GM19043 (cell line): ENCODE measurements at regions not wholly inside any gene's neighbourhood (a gene's known extent, or its start where the extent isn't known, plus 50 kb on each side); places are given as distances from the start of the nearest gene placed in this dataset.

ENCODE experiments used
- ATAC-seq: cut with Tn5 transposase; IDR thresholded peaks from one replicate; pipeline ENCODE4 v1.9.1; 2021; ENCODE audit warnings: low read depth; ENCODE audit not compliant: unreplicated experiment

DNA sequence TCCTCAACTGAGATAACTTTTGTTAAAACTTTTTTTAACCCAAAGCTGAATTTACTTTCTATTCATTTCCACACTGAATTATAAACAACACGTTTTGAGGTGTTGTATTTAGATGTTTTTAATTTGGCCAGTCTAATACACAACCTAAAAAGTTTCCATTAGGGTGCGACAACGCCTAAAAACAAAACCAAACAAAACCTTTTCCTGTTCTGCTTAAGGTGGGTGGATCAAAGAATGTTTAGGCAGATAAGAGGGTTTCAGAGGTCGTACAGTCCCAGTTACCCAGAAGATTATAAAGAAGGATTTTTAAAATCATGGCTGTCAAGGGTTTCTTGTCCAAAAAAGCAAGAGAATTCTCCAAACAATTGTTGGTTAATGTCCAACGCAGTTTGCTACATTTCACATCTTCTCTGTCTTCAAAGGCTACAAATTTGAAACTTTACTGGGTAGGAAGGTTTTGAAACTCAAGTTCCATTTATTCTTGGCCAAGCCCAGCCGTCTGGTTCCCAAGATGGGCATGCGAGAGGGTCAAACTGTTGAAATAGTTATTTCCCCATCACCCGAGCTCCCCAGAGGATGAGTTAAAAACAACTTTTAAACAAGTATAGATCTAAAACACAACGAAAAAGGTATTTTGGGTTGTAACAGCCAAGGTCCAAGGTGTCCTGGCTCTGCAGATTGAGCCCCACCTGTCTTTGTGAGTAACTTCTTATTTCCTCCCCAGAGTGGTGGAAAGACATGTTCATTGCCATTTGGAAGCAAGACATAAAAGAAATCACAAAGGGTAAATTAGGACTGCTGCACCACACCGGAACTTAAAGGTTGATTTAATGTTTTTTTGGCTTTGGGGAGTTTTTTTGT is 122.8 kb upstream of the MAP3K1 start:
- no peak for ATAC-seq

DNA sequence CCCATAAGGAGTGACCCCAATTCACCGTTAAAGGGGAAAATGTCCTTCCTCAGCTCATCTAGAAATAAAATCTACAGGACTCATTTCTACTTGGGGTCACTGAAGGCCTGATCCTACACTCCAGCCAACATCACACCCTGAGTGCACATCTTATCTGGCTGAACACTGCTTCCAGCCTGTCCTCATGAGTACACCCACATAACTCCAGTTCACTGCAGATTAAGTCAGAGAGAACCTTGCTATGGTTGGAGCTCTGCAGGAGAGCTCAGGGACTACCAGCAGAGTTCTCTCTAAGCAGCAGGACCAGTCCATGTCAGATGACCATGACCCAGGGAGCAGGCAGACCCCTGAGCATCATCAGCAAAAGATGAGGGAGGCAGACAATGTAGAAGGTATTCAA is 126.9 kb upstream of the MAP3K1 start:
- no peak for ATAC-seq

DNA sequence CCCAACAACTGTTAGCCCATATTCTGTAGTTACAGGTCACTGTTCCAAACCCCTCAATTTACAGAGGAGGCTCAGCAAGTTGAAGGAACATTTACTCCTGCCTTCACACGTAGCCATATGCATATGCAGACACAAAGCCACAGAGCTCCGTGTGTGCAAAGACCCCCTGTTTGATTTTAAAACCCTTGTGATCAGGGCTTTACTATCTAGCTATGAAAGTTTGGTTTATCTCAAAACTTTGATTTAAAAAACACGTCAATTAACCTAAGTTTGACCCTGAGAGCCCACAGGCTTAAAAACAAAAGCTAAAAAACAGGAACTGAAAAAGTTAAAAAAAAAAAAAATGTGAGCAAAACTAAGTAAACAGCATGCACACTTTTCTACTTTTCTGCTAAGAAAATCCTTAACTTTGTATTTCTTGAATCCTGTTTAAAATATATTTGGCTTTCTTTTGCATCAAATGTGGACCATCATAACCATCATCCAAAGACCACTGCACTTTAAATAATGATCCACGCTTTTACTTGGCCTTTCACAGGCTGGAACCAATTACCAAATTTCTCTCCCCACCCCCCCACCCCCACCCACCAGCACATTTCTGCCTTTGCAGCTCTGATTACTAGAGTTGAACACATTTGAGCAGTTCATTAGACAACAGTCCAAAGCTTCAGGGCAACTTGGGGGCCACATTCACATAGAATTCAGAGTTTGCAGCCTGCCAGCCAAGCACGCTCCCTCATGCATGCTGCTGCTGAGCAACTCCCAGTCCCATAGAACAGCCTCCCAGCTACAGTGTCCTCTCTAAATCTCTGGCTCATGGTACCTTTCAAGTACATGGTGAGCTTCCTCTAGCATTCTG is 128.8 kb upstream of the MAP3K1 start:
- peak; percentile 63 for ATAC-seq

DNA sequence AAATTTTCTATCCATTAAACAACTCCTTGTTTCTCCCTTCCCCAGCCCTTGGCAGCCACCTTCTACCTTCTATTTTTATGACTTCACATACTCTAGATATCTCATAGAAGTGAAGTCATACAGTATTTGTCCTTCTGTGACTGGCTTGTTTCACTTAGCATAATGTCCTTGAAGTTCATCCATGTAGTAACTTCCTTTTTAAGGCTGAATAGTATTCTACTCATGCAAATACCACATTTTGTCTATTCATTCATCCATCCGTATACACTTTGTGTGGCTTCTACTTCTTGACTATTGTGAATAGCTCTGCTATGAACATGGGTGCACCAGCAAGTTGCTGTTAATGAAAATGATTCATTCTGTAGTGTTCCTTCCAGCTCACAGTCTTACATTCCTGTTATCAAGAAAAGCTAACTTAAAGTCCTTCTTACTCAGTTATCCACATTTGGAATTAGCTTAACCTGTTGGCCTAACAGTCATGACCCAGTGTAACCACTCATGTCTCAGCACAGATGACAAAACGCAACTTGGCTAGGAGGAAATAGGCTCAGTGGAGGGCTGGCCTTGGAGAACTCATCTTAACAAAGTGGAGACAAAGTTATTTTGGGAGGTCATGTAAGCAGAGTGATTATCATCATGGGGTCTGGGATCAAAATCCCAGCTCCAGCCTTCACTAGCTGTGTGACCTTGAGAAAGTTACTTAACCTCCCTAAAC is 129.7 kb upstream of the MAP3K1 start:
- ATAC-seq, result no peak

DNA sequence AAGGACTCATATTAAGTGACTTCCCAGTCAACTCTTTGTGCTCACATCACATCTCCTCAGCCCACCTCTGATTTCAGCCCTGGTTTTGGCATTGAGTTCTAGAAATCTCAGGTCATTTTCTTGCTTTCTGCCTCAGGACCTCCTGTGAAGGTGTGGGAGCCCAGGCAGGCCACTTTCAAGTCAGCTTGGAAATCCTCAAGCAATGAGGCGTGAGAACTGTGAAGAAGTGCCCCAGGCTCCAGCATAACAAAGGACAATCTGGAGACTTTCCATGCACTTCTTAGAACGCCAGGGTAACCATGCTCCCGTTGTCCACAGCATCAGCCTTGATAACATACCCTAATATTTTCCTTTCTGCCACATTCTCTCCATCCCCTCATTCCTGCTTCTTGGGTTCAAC is 131.2 kb upstream of the MAP3K1 start:
- ATAC-seq, result no peak

DNA sequence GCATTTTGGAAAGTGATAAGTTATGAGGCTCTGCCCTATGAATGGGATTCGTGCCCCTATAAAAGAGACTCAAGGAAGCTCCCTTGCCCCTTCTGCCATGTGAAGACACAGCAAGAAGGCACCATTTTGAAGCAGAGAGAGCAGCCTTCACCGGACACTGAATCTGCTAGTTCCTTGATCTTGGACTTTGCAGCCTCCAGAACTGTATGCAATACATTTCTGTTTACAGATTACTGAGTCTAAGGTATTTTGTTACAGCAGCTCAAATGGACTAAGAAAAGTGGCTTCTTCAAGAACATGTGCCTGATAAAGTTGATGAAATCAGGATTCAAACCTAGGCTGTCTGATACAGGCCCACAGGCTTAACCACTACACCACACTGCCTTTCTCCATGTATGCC is 131.6 kb upstream of the MAP3K1 start:
- no peak for ATAC-seq

DNA sequence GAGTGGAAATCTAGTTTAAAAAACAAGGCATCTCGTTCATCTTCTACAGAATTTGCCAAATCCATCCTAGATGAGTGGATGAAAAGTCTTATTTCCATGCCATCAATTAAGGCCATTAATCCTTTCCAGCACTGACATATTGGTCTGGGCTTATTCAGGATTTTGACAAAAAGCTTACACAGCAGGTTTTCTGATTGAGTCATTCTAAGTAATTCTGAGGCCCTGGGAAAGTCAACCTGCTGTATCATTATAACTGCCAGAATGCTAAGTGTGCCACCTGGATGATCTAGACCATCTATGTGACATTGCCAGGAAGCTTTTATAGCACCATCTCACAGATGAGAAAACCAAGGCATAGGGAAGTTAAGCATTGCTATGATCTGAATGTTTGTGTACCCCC is 132.1 kb upstream of the MAP3K1 start:
- no peak for ATAC-seq

DNA sequence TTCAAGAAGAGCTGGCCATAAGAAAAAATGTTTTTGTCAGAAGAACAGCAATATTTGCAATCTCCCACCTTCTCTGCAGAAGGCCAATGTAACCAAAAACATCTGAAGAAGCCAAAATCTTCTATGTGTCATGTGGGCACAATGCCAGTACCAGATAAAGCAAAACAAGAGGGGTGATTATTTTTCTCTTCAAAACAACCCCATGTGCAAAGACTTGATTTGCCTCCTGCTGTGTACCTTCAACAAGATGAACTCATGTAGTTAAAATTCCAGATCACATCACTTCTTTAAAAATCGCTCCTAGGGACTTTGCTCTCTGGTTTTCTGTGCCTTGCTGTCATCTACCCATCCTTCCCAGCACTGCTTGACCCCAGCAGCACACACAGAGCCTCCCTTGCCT is 134.0 kb upstream of the MAP3K1 start:
- ATAC-seq, result no peak

DNA sequence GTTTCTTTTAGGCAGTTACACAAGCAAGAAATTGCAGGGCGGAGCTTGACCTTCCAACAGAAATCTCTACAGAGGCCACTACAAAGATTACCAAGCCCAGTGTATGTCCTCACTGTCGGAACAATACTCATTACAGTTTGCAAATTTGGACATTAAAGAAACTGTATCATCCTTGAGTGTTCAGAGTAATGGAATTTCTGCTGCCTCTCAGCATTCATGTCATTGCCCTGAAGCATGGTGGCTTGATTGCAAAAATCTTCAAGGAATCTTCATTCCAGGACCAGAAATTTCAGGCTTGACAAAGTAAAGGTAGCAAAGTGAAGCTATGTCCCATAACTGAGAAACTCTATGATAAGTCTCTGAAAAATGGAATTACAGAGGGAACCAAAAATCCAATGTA is 134.6 kb upstream of the MAP3K1 start:
- no peak for ATAC-seq

DNA sequence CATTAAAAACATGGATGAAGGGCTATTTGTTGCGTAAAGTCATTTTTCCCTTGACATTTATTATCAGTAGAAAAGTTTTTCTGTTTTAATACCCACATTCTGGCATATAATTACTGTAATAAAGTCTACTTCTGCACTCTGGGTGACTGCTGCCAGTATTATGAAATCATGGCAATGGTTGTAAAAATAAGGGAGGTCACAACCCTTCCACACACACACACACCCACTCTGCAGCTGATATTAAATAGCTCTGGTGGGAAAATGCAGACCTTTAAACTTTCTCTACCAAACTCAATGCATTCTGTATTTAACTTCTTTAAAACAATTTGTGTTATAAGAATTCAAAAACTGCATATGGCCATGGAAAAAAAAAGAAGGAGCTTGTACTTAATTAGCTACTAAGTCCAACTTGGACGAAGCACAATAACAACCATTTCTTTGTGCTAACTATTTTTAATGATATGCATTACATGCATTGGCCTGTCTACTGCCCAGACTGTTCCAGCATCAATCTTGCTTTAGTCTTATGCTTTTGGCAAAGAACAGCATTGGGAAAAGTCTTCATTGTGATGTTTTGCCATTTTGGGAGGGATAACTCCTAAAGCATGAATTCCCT is 137.6 kb upstream of the MAP3K1 start:
- ATAC-seq, result no peak

DNA sequence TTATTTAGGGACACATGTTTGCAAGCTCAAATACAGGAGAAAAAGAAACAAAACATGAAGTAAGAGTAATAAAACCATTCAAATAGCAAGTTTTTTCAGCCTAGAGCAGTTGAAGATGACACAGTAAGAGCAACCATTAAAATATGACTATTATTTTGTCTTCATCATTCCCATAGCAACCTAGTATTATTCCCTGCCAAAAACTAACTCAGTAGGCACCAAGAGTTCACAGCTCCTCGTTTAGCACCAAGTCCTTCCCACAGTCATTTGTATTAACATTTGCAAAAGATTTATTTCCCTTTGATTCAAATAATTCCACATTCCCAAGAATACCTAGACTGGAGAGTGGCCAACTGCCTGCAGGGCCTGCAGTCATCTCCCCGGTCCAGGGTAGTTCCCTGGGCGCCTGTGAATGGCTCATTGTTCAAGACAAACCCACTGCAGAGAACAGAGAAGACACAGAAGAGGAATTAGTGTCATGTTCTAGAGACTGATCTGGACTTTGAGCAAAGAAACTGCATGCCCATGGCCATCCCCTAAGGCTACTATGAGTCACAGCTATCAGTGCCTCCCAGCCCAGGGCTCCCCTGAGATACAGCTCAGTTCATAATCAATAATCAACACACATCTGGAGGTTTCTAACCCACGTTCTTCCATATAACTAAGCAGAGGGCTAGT is 139.1 kb upstream of the MAP3K1 start:
- no peak for ATAC-seq

DNA sequence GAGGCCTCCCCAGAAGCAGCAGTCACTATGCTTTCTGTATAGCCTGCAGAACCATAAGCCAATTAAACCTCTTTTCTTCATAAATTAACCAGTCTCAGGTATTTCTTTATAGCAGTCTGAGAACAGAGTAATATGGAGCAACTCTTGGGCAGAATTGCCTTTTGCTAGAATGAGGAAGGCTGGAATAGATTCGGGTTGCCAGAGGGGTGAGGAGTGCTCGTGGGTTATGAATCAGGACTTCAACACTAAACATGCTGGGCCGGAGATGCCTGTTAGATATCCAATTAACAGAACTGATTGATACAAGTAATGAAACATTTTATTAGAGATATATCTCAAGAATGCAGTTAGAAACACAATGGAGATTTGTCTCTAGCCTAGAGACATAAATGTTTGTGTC is 140.9 kb upstream of the MAP3K1 start:
- no peak for ATAC-seq

DNA sequence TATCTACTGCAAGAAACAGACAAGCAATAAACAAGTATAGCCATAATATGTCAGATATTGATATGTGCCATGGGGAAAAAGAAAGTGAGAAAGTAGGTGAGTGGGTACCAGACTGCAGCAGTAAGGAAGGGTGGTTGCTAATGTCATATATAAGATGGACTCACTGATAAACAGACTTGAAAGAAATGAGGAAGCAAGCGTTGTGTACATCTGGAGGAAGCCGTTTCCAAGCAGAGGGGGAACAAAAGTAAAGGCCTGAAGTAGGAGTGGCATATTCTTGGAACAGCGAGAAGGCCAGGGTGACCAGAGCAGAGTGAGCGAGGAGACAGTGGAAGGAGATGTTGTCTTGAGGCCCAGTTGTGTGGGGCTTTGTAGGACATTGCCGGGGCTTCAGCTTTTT is 142.2 kb upstream of the MAP3K1 start:
- ATAC-seq, result no peak

DNA sequence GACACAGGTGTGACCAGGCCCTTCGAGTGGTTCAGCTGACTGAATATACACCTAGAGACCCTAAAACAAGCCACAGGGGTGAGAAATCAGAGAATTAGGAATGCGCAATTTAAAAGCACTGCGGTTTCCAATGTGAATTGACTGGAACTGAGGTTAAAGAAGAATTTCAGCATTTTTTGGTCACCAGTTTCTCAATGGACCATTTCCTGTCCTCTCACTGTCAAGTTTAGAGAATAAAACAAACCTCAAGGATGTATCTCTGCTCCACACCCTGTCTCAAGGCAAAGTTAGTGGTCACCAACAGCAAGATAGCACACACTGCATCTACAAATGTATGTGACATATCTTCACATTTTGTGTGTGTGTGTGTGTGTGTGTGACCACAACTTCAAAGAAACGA is 143.8 kb upstream of the MAP3K1 start:
- no peak for ATAC-seq

DNA sequence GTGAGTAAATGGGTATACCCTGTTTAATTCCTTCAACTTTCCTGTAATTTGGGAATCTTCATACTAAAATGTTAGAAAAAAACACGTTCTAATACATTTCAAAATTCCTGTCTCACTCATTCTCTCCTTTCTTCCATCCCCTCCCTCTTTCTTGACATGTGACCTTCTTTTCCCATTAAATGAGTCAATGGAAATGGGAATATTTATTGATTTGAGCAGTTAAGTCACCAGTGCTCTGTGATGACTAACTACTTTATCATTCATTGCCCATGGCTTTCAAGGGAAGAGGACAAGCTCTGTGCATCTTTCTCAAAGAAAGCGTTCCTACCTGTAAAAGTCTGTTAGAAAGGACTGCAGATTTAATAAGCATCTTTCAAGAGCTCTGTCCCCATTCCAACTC is 144.4 kb upstream of the MAP3K1 start:
- ATAC-seq, result no peak

DNA sequence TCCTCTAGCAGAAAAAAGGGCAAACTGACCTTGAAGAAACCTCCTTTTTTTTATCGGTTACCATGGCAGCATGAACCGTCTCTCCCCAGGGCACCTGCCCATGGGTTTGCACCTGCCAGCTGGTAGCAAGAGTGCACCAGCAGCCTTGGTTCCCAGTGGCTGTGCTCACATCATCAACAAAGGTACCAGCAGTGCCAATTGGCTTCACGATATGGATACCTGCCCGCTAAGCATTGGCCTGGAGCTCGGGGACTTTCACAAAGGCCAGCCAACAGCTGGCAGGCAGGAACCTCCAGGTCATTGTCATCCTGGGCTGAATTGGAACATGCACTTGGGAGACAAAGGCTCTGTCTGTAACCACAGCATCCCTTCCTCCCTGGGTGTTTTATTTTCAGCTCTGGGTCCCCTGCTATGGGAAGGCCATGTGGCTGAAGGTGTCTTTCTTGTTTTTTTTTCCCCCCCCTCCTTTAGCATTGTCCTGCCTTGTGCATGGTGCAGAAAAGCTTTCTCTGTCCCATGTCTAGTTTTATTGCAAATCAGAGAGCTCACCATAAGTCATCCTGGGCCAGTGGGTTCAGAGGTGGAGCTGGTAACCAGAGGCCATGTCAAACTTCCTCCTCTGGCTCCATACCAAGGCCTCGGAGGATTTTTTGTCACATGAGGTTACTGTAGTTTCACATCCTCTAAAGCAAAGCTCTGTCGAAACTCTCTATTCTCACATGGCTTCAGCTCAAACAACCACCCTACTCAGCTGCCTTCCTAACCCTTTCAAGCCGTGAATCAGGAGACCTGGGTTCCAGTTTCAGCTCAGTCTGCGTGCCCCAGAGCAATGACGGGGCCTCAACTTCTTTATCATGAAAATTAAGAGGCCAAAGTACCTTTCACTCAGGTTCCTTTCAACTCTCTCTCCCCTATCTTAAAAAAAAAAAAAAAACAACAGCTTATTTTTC is 145.5 kb upstream of the MAP3K1 start:
- peak; percentile 95 for ATAC-seq

DNA sequence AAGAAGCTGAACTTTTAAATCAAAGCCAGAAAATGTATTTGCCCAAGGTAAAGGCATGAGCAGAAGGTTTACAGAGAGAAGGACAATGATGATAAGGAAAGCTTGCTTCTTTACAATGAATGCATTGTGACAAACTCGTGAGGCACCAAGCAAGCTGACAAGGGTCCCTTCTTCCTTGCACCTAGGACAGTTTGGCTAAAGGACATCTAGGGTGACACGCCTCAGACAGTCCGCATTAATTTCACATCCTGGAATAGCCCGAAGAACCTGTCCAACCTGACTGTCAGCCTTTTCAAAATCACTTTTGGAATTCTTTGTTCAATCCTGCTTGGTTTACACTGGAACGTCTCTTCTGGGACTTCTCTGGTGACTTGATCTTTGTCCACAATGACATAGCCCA is 146.4 kb upstream of the MAP3K1 start:
- ATAC-seq, result no peak

DNA sequence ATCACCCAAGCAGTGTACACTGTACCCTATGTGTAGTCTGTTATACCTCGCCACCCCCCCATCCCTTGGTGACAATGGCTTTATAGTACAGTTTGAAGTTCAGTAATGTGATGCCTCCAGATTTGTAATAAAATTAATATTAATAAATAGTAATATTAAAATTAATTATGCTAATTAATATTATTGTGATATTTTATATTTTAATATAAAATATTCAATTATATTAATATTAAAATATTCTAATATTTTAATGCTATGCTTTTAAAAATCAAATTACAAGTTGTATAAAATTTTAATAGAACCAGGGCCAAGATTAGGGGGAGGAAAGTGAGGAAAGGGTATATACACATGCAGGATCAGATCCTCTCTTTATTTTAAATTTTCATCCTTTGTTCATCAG is 147.7 kb upstream of the MAP3K1 start:
- no peak for ATAC-seq

DNA sequence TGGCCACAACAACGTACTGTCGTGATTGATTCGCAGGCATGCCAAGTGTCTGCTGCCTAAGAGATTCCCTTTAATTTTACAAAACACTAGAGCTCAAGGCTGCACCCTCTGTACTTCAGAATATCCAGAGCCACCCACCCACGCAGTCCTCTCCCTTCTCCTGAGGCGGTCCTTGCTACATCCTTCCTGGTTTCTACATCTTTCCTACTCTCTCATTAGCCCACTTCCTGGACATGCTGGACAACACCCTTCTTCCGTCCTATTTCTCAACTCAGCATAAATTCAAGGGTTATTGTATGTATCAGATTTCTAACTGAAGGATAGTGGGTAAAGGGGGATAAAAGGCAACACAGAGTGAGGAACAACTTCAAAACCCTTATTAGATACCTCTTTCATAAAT is 148.4 kb upstream of the MAP3K1 start:
- ATAC-seq, result no peak
